HEK293T (cell line): ENCODE measurements at regions not wholly inside any gene's neighbourhood (a gene's known extent, or its start where the extent isn't known, plus 50 kb on each side); places are given as distances from the start of the nearest gene placed in this dataset.
"Not testable (repeated sequence)": the region's sequence is repeated elsewhere in the genome, so short reads cannot be mapped to it uniquely, and the experiment has no call there.

ENCODE experiments used
- CTBP1 ChIP-seq: fragments of 450-650 bp; IDR thresholded peaks from 2 replicates; pipeline ENCODE4 v1.6.1; 2016; ENCODE audit warnings: borderline replicate concordance
- FOXK2 ChIP-seq: fragments of 450-650 bp; IDR thresholded peaks from 2 replicates; pipeline ENCODE4 v1.6.1; 2016; ENCODE audit warnings: mild to moderate bottlenecking
- SP1 ChIP-seq: fragments of 450-650 bp; IDR thresholded peaks from 2 replicates; pipeline ENCODE4 v1.6.1; 2017
- TARDBP ChIP-seq: fragments of 450-650 bp; IDR thresholded peaks from 2 replicates; pipeline ENCODE4 v1.6.1; 2016

- not testable (repeated sequence) for TF ChIP-seq SP1, FOXK2, CTBP1, TARDBP
Measured at GRCh38 chr3:80608072-80608471, 840.3 kb upstream of the ROBO1 start.
